ENCODE measurements at regions not wholly inside any gene's neighbourhood (a gene's known extent, or its start where the extent isn't known, plus 50 kb on each side); places are given as distances from the start of the nearest gene placed in this dataset.

DNA sequence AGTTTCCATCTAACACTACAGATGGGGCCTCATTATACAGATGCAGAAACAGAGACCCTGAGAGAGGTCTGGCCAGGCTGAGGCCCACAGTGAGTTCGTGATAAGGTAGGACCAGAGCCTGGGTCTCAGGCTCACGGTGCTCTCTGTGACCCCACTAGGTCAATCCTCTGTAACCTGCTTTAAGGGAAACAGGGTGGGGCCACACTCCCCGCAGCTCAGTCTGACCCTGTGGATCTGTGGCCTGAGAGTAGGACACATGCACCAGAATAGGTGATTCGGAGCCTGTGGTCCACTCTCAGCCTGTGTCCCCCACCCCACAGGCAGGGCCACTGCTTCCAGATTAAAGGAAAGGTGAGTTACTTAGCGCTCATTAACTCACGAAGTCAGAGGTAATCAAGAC lies 137.8 kb upstream of the FAM20C start:
- TF ChIP-seq, protein P1, sequence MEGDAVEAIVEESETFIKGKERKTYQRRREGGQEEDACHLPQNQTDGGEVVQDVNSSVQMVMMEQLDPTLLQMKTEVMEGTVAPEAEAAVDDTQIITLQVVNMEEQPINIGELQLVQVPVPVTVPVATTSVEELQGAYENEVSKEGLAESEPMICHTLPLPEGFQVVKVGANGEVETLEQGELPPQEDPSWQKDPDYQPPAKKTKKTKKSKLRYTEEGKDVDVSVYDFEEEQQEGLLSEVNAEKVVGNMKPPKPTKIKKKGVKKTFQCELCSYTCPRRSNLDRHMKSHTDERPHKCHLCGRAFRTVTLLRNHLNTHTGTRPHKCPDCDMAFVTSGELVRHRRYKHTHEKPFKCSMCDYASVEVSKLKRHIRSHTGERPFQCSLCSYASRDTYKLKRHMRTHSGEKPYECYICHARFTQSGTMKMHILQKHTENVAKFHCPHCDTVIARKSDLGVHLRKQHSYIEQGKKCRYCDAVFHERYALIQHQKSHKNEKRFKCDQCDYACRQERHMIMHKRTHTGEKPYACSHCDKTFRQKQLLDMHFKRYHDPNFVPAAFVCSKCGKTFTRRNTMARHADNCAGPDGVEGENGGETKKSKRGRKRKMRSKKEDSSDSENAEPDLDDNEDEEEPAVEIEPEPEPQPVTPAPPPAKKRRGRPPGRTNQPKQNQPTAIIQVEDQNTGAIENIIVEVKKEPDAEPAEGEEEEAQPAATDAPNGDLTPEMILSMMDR (IDR thresholded peaks at IDR 0.05; ENCODE audit: unreplicated experiment) = no peak
- Mint-ChIP-seq H3K4me1 (ENCODE audit: unreplicated experiment) (no peaks in the 10 kb centered on the region), H3K4me3 (ENCODE audit: unreplicated experiment) (no peak overlapping the region), H3K36me3 (ENCODE audit: low read depth, unreplicated experiment) (no peaks in the 10 kb centered on the region), H3K27ac (ENCODE audit: unreplicated experiment) (no peak overlapping the region), H3K9me3 (ENCODE audit: unreplicated experiment) (no peaks in the 10 kb centered on the region), H3K27me3 (ENCODE audit: unreplicated experiment) (peaks cover 10% of the 10 kb centered on the region)
- DNase-seq (ENCODE audit: low spot score) = no peak

DNA sequence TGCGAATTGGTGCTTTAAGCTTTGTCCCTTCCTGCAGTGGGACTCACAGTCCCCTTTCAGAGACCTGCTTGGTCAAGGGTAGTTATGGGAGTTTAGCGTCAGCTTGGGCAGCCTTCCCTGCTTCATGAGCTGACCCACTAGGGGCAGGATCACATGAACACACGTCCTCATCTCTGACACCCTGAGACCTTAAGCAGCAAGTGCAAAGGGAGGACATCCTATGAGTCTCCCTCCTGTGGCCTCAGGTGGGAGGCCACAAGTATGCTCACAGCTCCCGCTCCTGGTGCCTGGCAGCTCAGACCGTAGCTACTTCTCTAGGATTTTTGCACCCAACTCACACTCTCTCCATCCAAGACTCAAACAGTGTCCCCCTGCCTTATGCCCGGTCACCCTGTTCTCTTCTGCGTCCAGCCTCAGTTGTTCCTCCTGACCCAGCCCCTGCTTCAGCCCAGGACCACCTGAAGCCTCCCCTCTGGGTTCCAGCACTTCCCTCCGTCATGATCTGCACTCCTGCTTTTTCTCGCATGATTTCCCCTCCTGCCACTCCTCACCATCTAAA lies 136.6 kb upstream of the FAM20C start:
- no peaks in the 10 kb centered on the region for H3K4me1 Mint-ChIP-seq (ENCODE audit: unreplicated experiment)
- TF ChIP-seq, protein P1 (IDR thresholded peaks at IDR 0.05; ENCODE audit: unreplicated experiment) = no peak
- no peak overlapping the region for H3K27ac Mint-ChIP-seq (ENCODE audit: unreplicated experiment)
- H3K36me3 Mint-ChIP-seq (ENCODE audit: low read depth, unreplicated experiment) = no peaks in the 10 kb centered on the region
- no peak overlapping the region for H3K4me3 Mint-ChIP-seq (ENCODE audit: unreplicated experiment)
- peaks cover 8% of the 10 kb centered on the region for H3K27me3 Mint-ChIP-seq (ENCODE audit: unreplicated experiment)
- no peaks in the 10 kb centered on the region for H3K9me3 Mint-ChIP-seq (ENCODE audit: unreplicated experiment)
- DNase-seq (ENCODE audit: low spot score) = no peak

DNA sequence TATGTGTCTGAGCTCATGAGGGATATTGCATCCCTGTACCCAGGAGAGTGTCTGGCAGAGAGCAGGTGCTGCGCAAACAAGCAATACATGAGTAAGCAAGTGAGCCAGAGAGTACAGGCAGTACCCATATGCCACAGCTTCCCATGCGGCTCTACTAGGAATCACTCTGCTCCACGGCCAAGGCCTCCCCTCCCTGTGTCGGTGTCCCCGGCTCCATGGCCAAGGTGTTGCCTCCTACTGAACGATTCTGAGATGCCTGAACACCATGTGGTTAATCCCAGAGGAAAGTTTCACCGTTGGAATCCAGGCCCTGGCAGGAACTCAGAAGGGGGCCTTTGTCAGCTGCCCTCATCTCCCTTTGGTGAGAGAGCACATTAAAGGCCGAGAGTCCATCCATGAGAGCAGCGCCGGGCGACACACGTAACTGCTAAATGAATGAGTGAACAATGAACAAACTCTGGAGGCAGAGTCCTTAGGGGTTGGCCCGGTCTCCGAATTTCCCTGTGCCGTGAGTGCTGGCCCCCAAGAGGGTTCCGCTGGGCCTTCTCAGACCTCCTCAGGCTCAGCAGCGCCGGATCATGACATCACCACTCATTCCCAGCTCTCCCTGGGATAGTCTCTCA lies 136.0 kb upstream of the FAM20C start:
- H3K4me1 Mint-ChIP-seq (ENCODE audit: unreplicated experiment) = no peaks in the 10 kb centered on the region
- no peaks in the 10 kb centered on the region for H3K9me3 Mint-ChIP-seq (ENCODE audit: unreplicated experiment)
- no peaks in the 10 kb centered on the region for H3K36me3 Mint-ChIP-seq (ENCODE audit: low read depth, unreplicated experiment)
- TF ChIP-seq, protein P1 (IDR thresholded peaks at IDR 0.05; ENCODE audit: unreplicated experiment) = no peak
- H3K27ac Mint-ChIP-seq (ENCODE audit: unreplicated experiment) = no peak overlapping the region
- DNase-seq (ENCODE audit: low spot score) = no peak
- peaks cover 7% of the 10 kb centered on the region for H3K27me3 Mint-ChIP-seq (ENCODE audit: unreplicated experiment)
- H3K4me3 Mint-ChIP-seq (ENCODE audit: unreplicated experiment) = no peak overlapping the region

DNA sequence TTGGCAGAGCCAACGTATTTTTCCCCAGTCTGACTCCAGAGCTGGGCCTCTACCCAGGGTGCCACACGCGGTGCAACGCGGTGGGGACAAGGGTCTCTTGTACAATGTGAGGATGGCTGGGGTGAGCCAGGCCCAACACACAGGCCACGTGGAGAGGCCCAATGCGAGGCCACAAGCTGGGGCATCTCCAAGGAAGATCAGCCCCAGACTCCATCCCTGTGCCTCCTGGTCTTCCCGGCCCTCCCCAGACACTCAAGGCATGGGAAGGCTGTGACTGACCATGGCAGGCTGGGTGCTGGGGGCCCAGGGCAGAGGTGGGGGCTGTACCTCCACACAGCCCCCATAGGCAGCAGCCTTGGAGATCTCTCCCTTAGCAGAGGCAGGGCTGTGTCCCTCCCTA lies 135.3 kb upstream of the FAM20C start:
- Mint-ChIP-seq H3K36me3 (ENCODE audit: low read depth, unreplicated experiment) (no peaks in the 10 kb centered on the region), H3K9me3 (ENCODE audit: unreplicated experiment) (no peaks in the 10 kb centered on the region), H3K4me1 (ENCODE audit: unreplicated experiment) (no peaks in the 10 kb centered on the region), H3K27me3 (ENCODE audit: unreplicated experiment) (peaks cover 7% of the 10 kb centered on the region), H3K4me3 (ENCODE audit: unreplicated experiment) (no peak overlapping the region), H3K27ac (ENCODE audit: unreplicated experiment) (no peak overlapping the region)
- DNase-seq (ENCODE audit: low spot score) = no peak
- TF ChIP-seq, protein P1 (IDR thresholded peaks at IDR 0.05; ENCODE audit: unreplicated experiment) = no peak

DNA sequence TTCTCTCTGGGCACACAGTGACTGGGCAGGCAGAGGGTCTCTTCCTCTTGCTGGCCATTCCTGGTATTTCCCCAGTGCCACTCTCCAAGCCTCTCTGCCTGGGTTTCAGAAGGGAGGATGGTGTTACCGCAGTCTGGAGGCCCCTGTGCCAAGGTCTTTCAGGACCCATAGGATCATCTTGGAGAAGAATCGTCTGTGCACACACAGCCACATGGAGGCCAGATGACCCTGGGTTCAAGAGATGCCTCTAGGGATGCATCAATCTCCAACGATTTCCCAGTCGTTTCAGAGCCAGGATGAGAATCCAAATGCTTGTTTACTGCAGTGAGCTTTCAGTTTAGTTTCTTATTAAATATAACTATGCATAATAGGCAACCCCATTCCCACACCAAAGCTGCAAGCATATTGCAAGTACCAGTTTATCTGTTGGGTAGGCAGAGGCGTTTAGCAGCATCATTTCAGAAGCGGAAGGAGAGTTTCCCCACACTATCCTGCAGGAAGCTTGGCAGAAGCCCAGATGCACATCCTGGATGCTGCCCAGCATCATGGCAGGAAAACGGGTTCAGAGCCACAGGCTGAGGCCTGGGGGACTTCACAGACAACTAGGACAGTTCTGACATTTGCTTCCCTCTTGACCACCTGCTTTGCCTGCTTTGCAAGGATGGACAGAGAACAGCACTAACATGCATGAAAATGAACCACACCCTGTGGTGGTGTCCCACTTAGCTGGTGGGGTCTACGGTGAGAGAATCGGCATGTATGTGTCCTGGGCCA lies 134.7 kb upstream of the FAM20C start:
- DNase-seq (ENCODE audit: low spot score) = no peak
- Mint-ChIP-seq H3K27me3 (ENCODE audit: unreplicated experiment) (peaks cover 7% of the 10 kb centered on the region), H3K36me3 (ENCODE audit: low read depth, unreplicated experiment) (no peaks in the 10 kb centered on the region), H3K4me1 (ENCODE audit: unreplicated experiment) (no peaks in the 10 kb centered on the region), H3K4me3 (ENCODE audit: unreplicated experiment) (no peak overlapping the region), H3K27ac (ENCODE audit: unreplicated experiment) (no peak overlapping the region), H3K9me3 (ENCODE audit: unreplicated experiment) (no peaks in the 10 kb centered on the region)
- TF ChIP-seq, protein P1 (IDR thresholded peaks at IDR 0.05; ENCODE audit: unreplicated experiment) = no peak

Measured in endothelial cell (in vitro differentiated cells).